HG03280 (cell line): ENCODE measurements at regions not wholly inside any gene's neighbourhood (a gene's known extent, or its start where the extent isn't known, plus 50 kb on each side); places are given as distances from the start of the nearest gene placed in this dataset.
"Not testable (repeated sequence)": the region's sequence is repeated elsewhere in the genome, so short reads cannot be mapped to it uniquely, and the experiment has no call there.

Experiments used
- ATAC-seq: cut with Tn5 transposase; IDR thresholded peaks from one replicate; pipeline ENCODE4 v1.9.1; 2021; ENCODE audit warnings: mild to moderate bottlenecking, moderate library complexity; ENCODE audit not compliant: unreplicated experiment

GRCh38 chr2:16927398-16927797, 261.8 kb upstream of the CYRIA start:
- no peak for ATAC-seq

- ATAC-seq, result no peak
Measured at GRCh38 chr2:16925145-16925544, 259.5 kb upstream of the CYRIA start.

GRCh38 chr2:16915341-16915755, 249.7 kb upstream of the CYRIA start:
- not testable (repeated sequence) for ATAC-seq

- ATAC-seq, result no peak
Measured at GRCh38 chr2:16911746-16912145, 246.1 kb upstream of the CYRIA start.

- ATAC-seq, result no peak
Measured at GRCh38 chr2:16908656-16909055, 243.0 kb upstream of the CYRIA start.

GRCh38 chr2:16907645-16908282, 242.1 kb upstream of the CYRIA start:
- no peak for ATAC-seq

- not testable (repeated sequence) for ATAC-seq
Measured at GRCh38 chr2:16905325-16905724, 239.7 kb upstream of the CYRIA start.

- peak; percentile 90 for ATAC-seq
Measured at GRCh38 chr2:16900405-16901025, 234.9 kb upstream of the CYRIA start.

GRCh38 chr2:16899958-16900357, 234.3 kb upstream of the CYRIA start:
- no peak for ATAC-seq

- ATAC-seq, result no peak
Measured at GRCh38 chr2:16890081-16890480, 224.4 kb upstream of the CYRIA start.

GRCh38 chr2:16885027-16885426, 219.4 kb upstream of the CYRIA start:
- no peak for ATAC-seq

GRCh38 chr2:16882706-16883105, 217.1 kb upstream of the CYRIA start:
- ATAC-seq, result no peak

GRCh38 chr2:16881122-16881521, 215.5 kb upstream of the CYRIA start:
- ATAC-seq, result no peak

GRCh38 chr2:16871411-16871810, 205.8 kb upstream of the CYRIA start:
- no peak for ATAC-seq

- no peak for ATAC-seq
Measured at GRCh38 chr2:16870491-16871076, 204.9 kb upstream of the CYRIA start.

- ATAC-seq, result no peak
Measured at GRCh38 chr2:16869711-16870110, 204.1 kb upstream of the CYRIA start.

- ATAC-seq, result no peak
Measured at GRCh38 chr2:16862471-16862870, 196.8 kb upstream of the CYRIA start.

GRCh38 chr2:16861530-16861929, 195.9 kb upstream of the CYRIA start:
- no peak for ATAC-seq

- ATAC-seq, result no peak
Measured at GRCh38 chr2:16861111-16861510, 195.5 kb upstream of the CYRIA start.

GRCh38 chr2:16860627-16861026, 195.0 kb upstream of the CYRIA start:
- no peak for ATAC-seq

GRCh38 chr2:16855183-16855582, 189.5 kb upstream of the CYRIA start:
- no peak for ATAC-seq

GRCh38 chr2:16853088-16853487, 187.5 kb upstream of the CYRIA start:
- ATAC-seq, result no peak
